Kidney (tissue), 13 donors: ENCODE measurements at regions not wholly inside any gene's neighbourhood (a gene's known extent, or its start where the extent isn't known, plus 50 kb on each side); places are given as distances from the start of the nearest gene placed in this dataset.

Experiments
- DNase-seq, 5 donors: peaks; one replicate each; pipeline ENCODE4 v3.0.0-alpha.2; 2013 to 2020
- FAIRE-seq: peaks from 2 replicates; lab custom pipeline; 2012; peaks lifted over from hg19 to GRCh38; lab: Jason Lieb, UNC
- H3K27ac ChIP-seq, 2 donors: one replicate each; pipeline ENCODE4 v1.7.0; 2013; ENCODE audit warnings: low read depth in 2 of 2, low read length in 2 of 2, inconsistent platforms in 1 of 2
- H3K27me3 ChIP-seq: one replicate; pipeline ENCODE4 v1.7.1; 2013; ENCODE audit warnings: low read length, inconsistent platforms; ENCODE audit not compliant: control insufficient read depth, insufficient read depth
- H3K36me3 ChIP-seq, 3 donors: one replicate each; pipeline versions ENCODE4 v1.7.0 to v1.7.1; 2013; ENCODE audit warnings: low read length in 3 of 3, control low read depth in 1 of 3, inconsistent platforms in 1 of 3; ENCODE audit not compliant: insufficient read depth in 3 of 3, control insufficient read depth in 2 of 3
- H3K4me1 ChIP-seq, 3 donors: one replicate each; pipeline versions ENCODE4 v1.7.0 to v1.7.1; 2013; ENCODE audit warnings: low read length in 3 of 3, inconsistent platforms in 1 of 3, low read depth in 1 of 3; ENCODE audit not compliant: control insufficient read depth in 2 of 3, insufficient read depth in 2 of 3
- H3K4me3 ChIP-seq, 3 donors: one replicate each; pipeline versions ENCODE4 v1.7.0 to v1.8.1; 2013; ENCODE audit warnings: low read length in 3 of 3, control low read depth in 1 of 3, inconsistent platforms in 1 of 3
- H3K9ac ChIP-seq, 3 donors: one replicate each; pipeline versions ENCODE4 v1.7.0 to v1.7.1; 2013; ENCODE audit warnings: low read length in 3 of 3, control low read depth in 1 of 3, inconsistent platforms in 1 of 3
- H3K9me3 ChIP-seq, 3 donors: one replicate each; pipeline versions ENCODE4 v1.7.0 to v1.7.1; 2013; ENCODE audit warnings: low read length in 3 of 3, control low read depth in 1 of 3, inconsistent platforms in 1 of 3; ENCODE audit not compliant: control insufficient read depth in 2 of 3, insufficient read depth in 1 of 3
- intact Hi-C: fragments of 100-400 bp; cut with DNase I; formaldehyde crosslinking; loops from one replicate; pipeline ENCODE4 v1.11.1; 2022
- TF ChIP-seq, protein P1 (sequence below): IDR thresholded peaks from 3 replicates; pipeline ENCODE4 v1.5.1; 2012; ENCODE audit warnings: mild to moderate bottlenecking, moderate library complexity, borderline replicate concordance; ENCODE audit not compliant: insufficient read depth; ENCODE audit errors: extremely low read depth
- donor health status: control.
- donor health status: control.
- donor health status: control.
- donor health status: control.
- donor health status: control.
- donor health status: DM: yes; HTN: yes; CAD: no.
- donor health status: Normal renal cell carcinoma (clear cell type).

GRCh38 chr14:54083549-54084239 is 127.1 kb upstream of the BMP4 start:
- Histone ChIP-seq H3K27ac (no peak overlapping the region), H3K4me1 (peaks cover 0 to 6% (median 2%) of the 10 kb centered on the region in 3 donors), H3K9me3 (no peaks in the 10 kb centered on the region), H3K4me3 (no peak overlapping the region), H3K27me3 (no peaks in the 10 kb centered on the region), H3K36me3 (no peaks in the 10 kb centered on the region), H3K9ac (no peak overlapping the region)
- intact Hi-C loops = no loop called here
- DNase-seq (no peak), FAIRE-seq (no peak)
- TF ChIP-seq, protein P1, sequence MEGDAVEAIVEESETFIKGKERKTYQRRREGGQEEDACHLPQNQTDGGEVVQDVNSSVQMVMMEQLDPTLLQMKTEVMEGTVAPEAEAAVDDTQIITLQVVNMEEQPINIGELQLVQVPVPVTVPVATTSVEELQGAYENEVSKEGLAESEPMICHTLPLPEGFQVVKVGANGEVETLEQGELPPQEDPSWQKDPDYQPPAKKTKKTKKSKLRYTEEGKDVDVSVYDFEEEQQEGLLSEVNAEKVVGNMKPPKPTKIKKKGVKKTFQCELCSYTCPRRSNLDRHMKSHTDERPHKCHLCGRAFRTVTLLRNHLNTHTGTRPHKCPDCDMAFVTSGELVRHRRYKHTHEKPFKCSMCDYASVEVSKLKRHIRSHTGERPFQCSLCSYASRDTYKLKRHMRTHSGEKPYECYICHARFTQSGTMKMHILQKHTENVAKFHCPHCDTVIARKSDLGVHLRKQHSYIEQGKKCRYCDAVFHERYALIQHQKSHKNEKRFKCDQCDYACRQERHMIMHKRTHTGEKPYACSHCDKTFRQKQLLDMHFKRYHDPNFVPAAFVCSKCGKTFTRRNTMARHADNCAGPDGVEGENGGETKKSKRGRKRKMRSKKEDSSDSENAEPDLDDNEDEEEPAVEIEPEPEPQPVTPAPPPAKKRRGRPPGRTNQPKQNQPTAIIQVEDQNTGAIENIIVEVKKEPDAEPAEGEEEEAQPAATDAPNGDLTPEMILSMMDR = no peak

GRCh38 chr14:54085232-54085761 is 128.7 kb upstream of the BMP4 start:
- peaks cover 0 to 6% (median 2%) of the 10 kb centered on the region in 3 donors for H3K4me1 ChIP-seq
- intact Hi-C loops = no loop called here

DNA sequence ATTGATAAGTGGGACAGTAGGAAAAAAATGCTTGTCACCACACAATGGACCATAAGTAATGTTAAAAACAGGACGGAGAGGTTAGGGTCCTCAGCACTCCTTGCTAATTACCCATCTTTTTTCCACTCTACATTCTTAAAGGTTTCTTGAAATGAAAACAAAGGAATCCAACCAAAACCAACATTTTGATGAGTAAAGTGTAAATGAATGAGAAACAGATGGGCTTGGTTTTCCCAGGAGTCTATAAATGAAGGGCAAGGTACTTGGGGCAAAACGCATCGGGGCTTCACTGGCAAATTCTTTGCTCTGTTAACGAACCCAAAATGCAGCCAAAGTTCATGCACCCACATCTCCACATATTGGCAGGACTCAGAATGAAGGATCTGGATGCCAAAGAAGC is 129.2 kb upstream of the BMP4 start:
- intact Hi-C loops = no loop called here
- H3K27ac ChIP-seq = no peak overlapping the region
- H3K27me3 ChIP-seq = no peaks in the 10 kb centered on the region
- TF ChIP-seq, protein P1 = no peak
- H3K9ac ChIP-seq = no peak overlapping the region
- no peaks in the 10 kb centered on the region for H3K36me3 ChIP-seq
- DNase-seq = no peak
- peaks cover 0 to 6% (median 2%) of the 10 kb centered on the region in 3 donors for H3K4me1 ChIP-seq
- H3K9me3 ChIP-seq = no peaks in the 10 kb centered on the region
- FAIRE-seq = no peak
- no peak overlapping the region for H3K4me3 ChIP-seq

More at GRCh38 chr14:54085232-54085761, 128.7 kb upstream of the BMP4 start:
- no peaks in the 10 kb centered on the region for H3K36me3 ChIP-seq
- no peaks in the 10 kb centered on the region for H3K27me3 ChIP-seq
- no peak overlapping the region for H3K4me3 ChIP-seq
- DNase-seq = peak in 2 of 5 donors; percentile 13 to 50
- H3K27ac ChIP-seq = no peak overlapping the region
- no peaks in the 10 kb centered on the region for H3K9me3 ChIP-seq
- TF ChIP-seq, protein P1 = no peak
- FAIRE-seq = no peak
- no peak overlapping the region for H3K9ac ChIP-seq
